Lower lobe of right lung (tissue), 2 donors: ENCODE measurements at regions not wholly inside any gene's neighbourhood (a gene's known extent, or its start where the extent isn't known, plus 50 kb on each side); places are given as distances from the start of the nearest gene placed in this dataset.

Experiments used
- ATAC-seq, 2 donors: fragments of 200-7000 bp; cut with Tn5 transposase; one replicate each; pipeline ENCODE4 v1.9.1; 2020 to 2022; ENCODE audit warnings: mild to moderate bottlenecking in 2 of 2, moderate library complexity in 2 of 2
- DNase-seq: peaks from one replicate; pipeline ENCODE4 v3.0.0-alpha.2; 2020
- H3K27ac ChIP-seq: fragments of 200-600 bp; one replicate; pipeline ENCODE4 v1.8.0; 2022
- H3K27me3 ChIP-seq: fragments of 200-600 bp; one replicate; pipeline ENCODE4 v1.8.0; 2022; ENCODE audit warnings: low read depth
- H3K36me3 ChIP-seq: fragments of 200-600 bp; one replicate; pipeline ENCODE4 v1.8.0; 2022; ENCODE audit warnings: mild to moderate bottlenecking
- H3K4me1 ChIP-seq: fragments of 200-600 bp; one replicate; pipeline ENCODE4 v1.8.0; 2022
- H3K4me3 ChIP-seq: fragments of 200-600 bp; one replicate; pipeline ENCODE4 v1.8.0; 2022; ENCODE audit warnings: mild to moderate bottlenecking
- H3K9me3 ChIP-seq: fragments of 200-600 bp; one replicate; pipeline ENCODE4 v1.8.0; 2022
- CTCF ChIP-seq: fragments of 200-600 bp; IDR thresholded peaks from one replicate; pipeline ENCODE4 v1.8.0; 2022; ENCODE audit warnings: antibody characterized with exemption, mild to moderate bottlenecking
- intact Hi-C: fragments of 100-400 bp; cut with DNase I; formaldehyde crosslinking; loops from one replicate; pipeline ENCODE4 v1.11.0; 2022
- donor health status: DM: no; HTN: yes; CAD: no; lungs with severe emphysema.

GRCh38 chr12:105911966-105912365, 226.8 kb downstream of the NUAK1 start:
- intact Hi-C loops = no loop called here
- Histone ChIP-seq H3K9me3 (no peaks in the 10 kb centered on the region), H3K27ac (no peak overlapping the region), H3K4me3 (no peak overlapping the region), H3K4me1 (no peaks in the 10 kb centered on the region), H3K27me3 (no peaks in the 10 kb centered on the region), H3K36me3 (no peaks in the 10 kb centered on the region)
- no peak for DNase-seq
- ATAC-seq = no peak
- TF ChIP-seq CTCF = no peak

- Histone ChIP-seq H3K4me3 (no peak overlapping the region), H3K36me3 (no peaks in the 10 kb centered on the region), H3K9me3 (no peaks in the 10 kb centered on the region), H3K4me1 (no peaks in the 10 kb centered on the region), H3K27me3 (no peaks in the 10 kb centered on the region), H3K27ac (no peak overlapping the region)
- ATAC-seq (no peak), DNase-seq (no peak)
- TF ChIP-seq CTCF = no peak
- intact Hi-C loops = no loop called here
These were observed 225.7 kb downstream of the NUAK1 start for GRCh38 chr12:105912882-105913678.

GRCh38 chr12:105915997-105916759, 222.6 kb downstream of the NUAK1 start:
- no peaks in the 10 kb centered on the region for H3K9me3 ChIP-seq
- H3K4me3 ChIP-seq = no peak overlapping the region
- no peak for ATAC-seq
- DNase-seq = no peak
- intact Hi-C loops = no loop called here
- H3K36me3 ChIP-seq = no peaks in the 10 kb centered on the region
- no peak overlapping the region for H3K27ac ChIP-seq
- no peaks in the 10 kb centered on the region for H3K27me3 ChIP-seq
- no peak for TF ChIP-seq CTCF
- no peaks in the 10 kb centered on the region for H3K4me1 ChIP-seq

- DNase-seq (no peak), ATAC-seq (no peak)
- H3K4me1 ChIP-seq = no peaks in the 10 kb centered on the region
- TF ChIP-seq CTCF = no peak
- H3K36me3 ChIP-seq = no peaks in the 10 kb centered on the region
- H3K27me3 ChIP-seq = no peaks in the 10 kb centered on the region
- H3K27ac ChIP-seq = no peak overlapping the region
- intact Hi-C loops = no loop called here
- H3K9me3 ChIP-seq = no peaks in the 10 kb centered on the region
- no peak overlapping the region for H3K4me3 ChIP-seq
These were observed 222.1 kb downstream of the NUAK1 start for GRCh38 chr12:105916760-105917039.

- no peak for ATAC-seq
- Histone ChIP-seq H3K27me3 (no peaks in the 10 kb centered on the region), H3K4me1 (no peaks in the 10 kb centered on the region), H3K36me3 (no peaks in the 10 kb centered on the region), H3K4me3 (no peak overlapping the region), H3K9me3 (no peaks in the 10 kb centered on the region), H3K27ac (no peak overlapping the region)
- intact Hi-C loops = no loop called here
- no peak for DNase-seq
- no peak for TF ChIP-seq CTCF
These were observed 218.5 kb downstream of the NUAK1 start for GRCh38 chr12:105920161-105920684.
